CD4-positive, CD25-positive, alpha-beta regulatory T cell (primary cell): ENCODE measurements at regions not wholly inside any gene's neighbourhood (a gene's known extent, or its start where the extent isn't known, plus 50 kb on each side); places are given as distances from the start of the nearest gene placed in this dataset.
"Not testable (repeated sequence)": the region's sequence is repeated elsewhere in the genome, so short reads cannot be mapped to it uniquely, and the experiment has no call there.

Source experiments
- ATAC-seq, 2 donors: fragments of 150-1000 bp; cut with Tn5 transposase; one replicate each; pipeline ENCODE4 v1.10.0; 2021; ENCODE audit warnings: low read depth in 2 of 2, moderate number of reproducible peaks in 2 of 2, moderate library complexity in 1 of 2
- DNase-seq, 3 donors: peaks; one replicate each; pipeline versions ENCODE4 v3.0.0 to v3.0.0-alpha.2; 2012 to 2022; ENCODE audit warnings: mixed read lengths in 1 of 3
- H3K27ac ChIP-seq: one replicate; pipeline ENCODE4 v1.7.0; 2013; ENCODE audit warnings: mild to moderate bottlenecking, low read length; ENCODE audit not compliant: insufficient read depth, poor library complexity, severe bottlenecking
- H3K27me3 ChIP-seq: one replicate; pipeline ENCODE4 v1.7.0; 2013; ENCODE audit warnings: low read length; ENCODE audit not compliant: control insufficient read depth, insufficient read depth
- H3K36me3 ChIP-seq: one replicate; pipeline ENCODE4 v1.7.0; 2013; ENCODE audit warnings: mild to moderate bottlenecking, low read length, moderate library complexity; ENCODE audit not compliant: control insufficient read depth, insufficient read depth
- H3K4me1 ChIP-seq: 2 replicates; pipeline ENCODE4 v1.7.0; 2013; ENCODE audit warnings: mild to moderate bottlenecking, low read length; ENCODE audit not compliant: insufficient read depth, control insufficient read depth, poor library complexity, severe bottlenecking
- H3K4me3 ChIP-seq: one replicate; pipeline ENCODE4 v1.7.0; 2013; ENCODE audit warnings: low read depth, mild to moderate bottlenecking, low read length, moderate library complexity
- H3K9me3 ChIP-seq, 2 experiments: 1 replicate in 1 of 2; 2 replicates in 1 of 2; pipeline ENCODE4 v1.7.0; 2013; ENCODE audit warnings: low read length in 2 of 2, mild to moderate bottlenecking in 1 of 2, moderate library complexity in 1 of 2; ENCODE audit not compliant: control insufficient read depth in 2 of 2
- H3K27ac Mint-ChIP-seq, 3 donors: one replicate each; pipeline ENCODE4 v1.8.0; 2020 to 2022; ENCODE audit warnings: mild to moderate bottlenecking in 3 of 3, mixed read lengths in 3 of 3, moderate library complexity in 2 of 3
- H3K27me3 Mint-ChIP-seq: one replicate; pipeline ENCODE4 v1.8.0; 2022; ENCODE audit warnings: mild to moderate bottlenecking, mixed read lengths
- H3K36me3 Mint-ChIP-seq: one replicate; pipeline ENCODE4 v1.8.0; 2020; ENCODE audit warnings: mixed read lengths
- H3K4me1 Mint-ChIP-seq, 4 donors: one replicate each; pipeline ENCODE4 v1.8.0; 2020 to 2022; ENCODE audit warnings: mixed read lengths in 4 of 4, mild to moderate bottlenecking in 1 of 4
- H3K4me3 Mint-ChIP-seq, 4 donors: one replicate each; pipeline ENCODE4 v1.8.0; 2020 to 2022; ENCODE audit warnings: mild to moderate bottlenecking in 4 of 4, mixed read lengths in 4 of 4, moderate library complexity in 3 of 4
- H3K9me3 Mint-ChIP-seq, 7 donors: one replicate each; pipeline ENCODE4 v1.8.0; 2020 to 2022; ENCODE audit warnings: mixed read lengths in 7 of 7, mild to moderate bottlenecking in 3 of 7, moderate library complexity in 2 of 7

DNA sequence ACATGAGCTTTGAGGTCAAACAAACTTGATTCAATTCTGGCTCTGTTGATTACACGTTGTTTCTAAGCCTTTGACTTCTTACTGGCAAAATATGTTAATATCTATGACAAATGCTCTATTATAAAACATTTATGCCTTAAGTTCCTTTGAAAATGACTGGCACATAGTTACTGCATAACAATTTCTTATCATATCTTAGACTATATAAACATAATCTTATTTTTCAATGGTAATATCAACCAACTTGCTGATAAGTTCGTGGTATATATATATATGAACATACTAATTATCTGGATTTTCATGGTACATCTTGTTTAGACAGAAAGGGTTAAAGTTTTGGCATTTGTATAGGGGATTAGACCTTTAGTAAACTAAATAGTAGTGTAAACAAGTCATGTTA lies 645.6 kb upstream of the ZNF804A start:
- Histone ChIP-seq H3K9me3 (no peaks in the 10 kb centered on the region), H3K27ac (no peak overlapping the region), H3K4me3 (no peak overlapping the region), H3K27me3 (no peaks in the 10 kb centered on the region), H3K4me1 (no peaks in the 10 kb centered on the region), H3K36me3 (no peaks in the 10 kb centered on the region)
- Mint-ChIP-seq H3K27ac (no peak overlapping the region), H3K4me3 (no peak overlapping the region), H3K36me3 (no peaks in the 10 kb centered on the region), H3K9me3 (peaks cover 0 to 9% (median 5%) of the 10 kb centered on the region in 7 donors), H3K4me1 (no peaks in the 10 kb centered on the region), H3K27me3 (no peaks in the 10 kb centered on the region)
- DNase-seq (no peak), ATAC-seq (no peak)

DNA sequence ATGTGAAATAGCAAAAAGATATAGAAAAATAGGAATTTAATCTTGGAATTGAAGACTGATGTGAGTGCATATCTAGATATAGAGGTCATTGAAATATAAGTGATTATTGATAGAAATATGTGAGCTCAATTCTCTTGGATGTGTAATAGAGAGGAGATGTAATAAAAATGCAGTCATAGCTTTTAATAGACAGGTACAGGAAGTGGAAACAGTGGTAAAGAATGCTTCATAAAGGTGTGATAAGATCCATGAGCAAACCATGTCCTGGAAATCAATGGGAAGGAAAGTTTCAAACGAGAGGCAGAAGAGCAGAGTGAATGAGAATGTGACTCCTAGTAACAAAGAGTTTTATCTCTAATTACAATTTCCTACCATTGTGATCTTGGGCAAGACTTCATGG lies 634.7 kb upstream of the ZNF804A start:
- no peaks in the 10 kb centered on the region for H3K4me1 ChIP-seq
- H3K36me3 ChIP-seq, result no peaks in the 10 kb centered on the region
- no peak overlapping the region for H3K4me3 ChIP-seq
- Mint-ChIP-seq H3K36me3 (no peaks in the 10 kb centered on the region), H3K4me3 (no peak overlapping the region), H3K4me1 (no peaks in the 10 kb centered on the region), H3K27me3 (no peaks in the 10 kb centered on the region), H3K27ac (no peak overlapping the region), H3K9me3 (peaks cover 1 to 8% (median 3%) of the 10 kb centered on the region in 7 donors)
- no peak overlapping the region for H3K27ac ChIP-seq
- H3K9me3 ChIP-seq, result no peaks in the 10 kb centered on the region
- H3K27me3 ChIP-seq, result no peaks in the 10 kb centered on the region
- ATAC-seq (no peak), DNase-seq (no peak)

DNA sequence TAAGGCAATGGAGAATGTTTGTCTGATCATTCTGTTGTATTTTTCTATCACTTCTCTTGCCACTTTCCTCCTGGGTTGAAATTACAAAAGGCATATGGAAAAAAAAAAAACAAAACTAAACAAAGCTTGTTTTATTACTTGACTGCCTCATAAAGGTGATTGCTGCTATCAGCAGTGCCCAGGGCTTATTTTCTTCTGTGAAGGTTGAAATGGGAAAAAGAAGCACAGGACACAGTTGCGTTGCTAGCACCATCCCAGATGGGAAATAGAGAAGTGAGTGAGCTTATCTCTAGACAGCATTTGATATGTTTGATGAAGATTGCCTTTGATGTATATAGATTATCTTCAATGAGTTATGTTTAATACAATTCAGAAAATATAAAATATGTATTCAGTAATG lies 633.8 kb upstream of the ZNF804A start:
- no peaks in the 10 kb centered on the region for H3K36me3 Mint-ChIP-seq
- H3K4me3 ChIP-seq, result no peak overlapping the region

DNA sequence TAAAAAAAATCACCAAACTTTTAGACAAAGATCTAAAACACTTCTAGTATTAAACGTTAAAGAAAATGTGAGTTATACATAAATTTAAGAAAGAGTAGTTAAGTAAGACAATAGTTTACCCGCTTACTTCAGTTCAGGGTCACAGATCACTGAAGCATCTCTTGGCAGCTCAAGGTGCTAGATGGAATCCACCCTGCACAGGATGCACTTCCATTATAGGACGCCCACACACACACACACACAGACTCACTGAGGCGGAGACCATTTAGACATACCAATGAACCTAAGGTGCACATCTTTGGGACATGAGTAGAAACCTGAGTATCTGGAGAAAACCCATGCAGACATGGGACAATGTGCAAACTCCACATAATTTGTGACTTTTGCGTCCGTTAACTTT lies 630.6 kb upstream of the ZNF804A start:
- no peak overlapping the region for H3K27ac Mint-ChIP-seq
- no peak overlapping the region for H3K4me3 Mint-ChIP-seq
- Histone ChIP-seq H3K4me1 (no peaks in the 10 kb centered on the region), H3K36me3 (no peaks in the 10 kb centered on the region), H3K27me3 (no peaks in the 10 kb centered on the region), H3K4me3 (no peak overlapping the region), H3K27ac (no peak overlapping the region), H3K9me3 (no peaks in the 10 kb centered on the region)
- H3K27me3 Mint-ChIP-seq, result no peaks in the 10 kb centered on the region
- H3K36me3 Mint-ChIP-seq, result no peaks in the 10 kb centered on the region
- no peaks in the 10 kb centered on the region for H3K4me1 Mint-ChIP-seq
- peaks cover 0 to 13% (median 5%) of the 10 kb centered on the region in 7 donors for H3K9me3 Mint-ChIP-seq
- ATAC-seq, result no peak
- DNase-seq, result no peak

More for the DNA sequence above, 633.8 kb upstream of the ZNF804A start:
- Mint-ChIP-seq H3K27ac (no peak overlapping the region), H3K4me3 (no peak overlapping the region), H3K27me3 (no peaks in the 10 kb centered on the region), H3K9me3 (peaks cover 0 to 8% (median 5%) of the 10 kb centered on the region in 7 donors), H3K4me1 (no peaks in the 10 kb centered on the region)
- no peaks in the 10 kb centered on the region for H3K36me3 ChIP-seq
- H3K27ac ChIP-seq, result no peak overlapping the region
- no peaks in the 10 kb centered on the region for H3K9me3 ChIP-seq
- DNase-seq (no peak), ATAC-seq (no peak)
- H3K4me1 ChIP-seq, result no peaks in the 10 kb centered on the region
- H3K27me3 ChIP-seq, result no peaks in the 10 kb centered on the region

DNA sequence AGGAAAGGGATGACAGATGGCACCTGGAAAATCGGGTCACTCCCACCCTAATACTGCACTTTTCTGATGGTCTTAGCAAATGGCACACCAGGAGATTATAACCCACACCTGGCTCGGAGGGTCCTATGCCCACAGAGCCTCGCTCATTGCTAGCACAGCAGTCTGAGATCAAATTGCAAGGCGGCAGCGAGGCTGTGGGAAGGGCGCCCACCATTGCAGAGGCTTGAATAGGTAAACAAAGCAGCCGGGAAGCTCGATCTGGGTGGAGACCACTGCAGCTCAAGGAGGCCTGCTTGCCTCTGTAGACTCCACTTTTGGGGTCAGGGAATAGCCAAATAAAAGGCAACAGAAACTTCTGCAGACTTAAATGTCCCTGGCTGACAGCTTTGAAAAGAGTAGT lies 622.7 kb upstream of the ZNF804A start:
- not testable (repeated sequence) for H3K4me1 ChIP-seq, H3K4me3 Mint-ChIP-seq, ATAC-seq, H3K27ac ChIP-seq, H3K27me3 ChIP-seq, H3K36me3 Mint-ChIP-seq, H3K4me1 Mint-ChIP-seq, H3K4me3 ChIP-seq, H3K36me3 ChIP-seq, H3K27me3 Mint-ChIP-seq, H3K27ac Mint-ChIP-seq, H3K9me3 ChIP-seq, DNase-seq
- peaks cover 0 to 26% (median 12%) of the 10 kb centered on the region in 7 donors for H3K9me3 Mint-ChIP-seq

DNA sequence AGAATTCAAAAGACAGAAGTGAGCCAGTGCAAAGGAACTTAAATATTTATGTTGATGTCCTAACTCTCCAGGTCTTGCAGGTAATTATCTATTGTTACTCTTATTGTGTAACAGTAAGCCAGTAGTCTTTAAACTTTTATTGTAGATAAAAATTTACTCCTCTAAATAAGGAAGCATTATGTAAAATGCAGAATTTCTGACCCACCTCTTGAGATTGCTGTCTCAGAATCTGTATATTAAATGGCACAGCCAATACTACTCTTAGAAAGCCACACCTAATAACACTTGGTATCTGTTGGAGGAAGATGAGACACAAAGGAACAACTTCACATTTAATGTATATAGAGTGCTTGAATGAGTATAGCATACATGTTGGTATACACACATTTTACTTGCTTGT lies 613.5 kb upstream of the ZNF804A start:
- no peak overlapping the region for H3K4me3 Mint-ChIP-seq
- no peak overlapping the region for H3K27ac Mint-ChIP-seq
- H3K4me1 Mint-ChIP-seq, result no peaks in the 10 kb centered on the region
- Histone ChIP-seq H3K4me3 (no peak overlapping the region), H3K4me1 (no peaks in the 10 kb centered on the region), H3K36me3 (no peaks in the 10 kb centered on the region), H3K27ac (no peak overlapping the region), H3K9me3 (no peaks in the 10 kb centered on the region), H3K27me3 (no peaks in the 10 kb centered on the region)
- H3K36me3 Mint-ChIP-seq, result no peaks in the 10 kb centered on the region
- no peaks in the 10 kb centered on the region for H3K27me3 Mint-ChIP-seq
- ATAC-seq (no peak), DNase-seq (no peak)
- H3K9me3 Mint-ChIP-seq, result peaks cover 0 to 11% (median 7%) of the 10 kb centered on the region in 7 donors

DNA sequence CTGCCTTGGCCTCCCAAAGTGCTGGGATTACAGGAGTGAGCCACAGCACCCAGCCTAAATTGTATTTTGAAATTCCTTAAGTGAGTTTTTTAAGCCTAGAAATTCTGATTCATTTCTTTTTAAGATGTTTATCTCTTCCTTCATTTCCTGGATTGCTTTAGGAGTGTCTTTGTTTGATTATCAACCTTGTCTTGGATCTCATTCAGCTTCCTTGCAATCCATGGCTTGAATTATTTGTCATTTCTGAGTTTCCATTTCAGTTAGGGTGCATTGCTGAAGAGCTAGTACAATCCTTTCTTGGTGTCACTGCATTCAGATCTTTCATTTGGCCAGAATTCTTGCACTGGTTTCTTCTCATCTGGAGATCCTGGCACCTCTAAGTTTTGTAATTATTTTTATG lies 606.4 kb upstream of the ZNF804A start:
- Histone ChIP-seq H3K9me3 (peaks cover 0 to 5% of the 10 kb centered on the region in 2 experiments), H3K27me3 (no peaks in the 10 kb centered on the region), H3K36me3 (no peaks in the 10 kb centered on the region), H3K4me1 (no peaks in the 10 kb centered on the region), H3K4me3 (no peak overlapping the region), H3K27ac (no peak overlapping the region)
- ATAC-seq (no peak), DNase-seq (no peak)
- Mint-ChIP-seq H3K4me3 (no peak overlapping the region), H3K27me3 (no peaks in the 10 kb centered on the region), H3K4me1 (no peaks in the 10 kb centered on the region), H3K36me3 (no peaks in the 10 kb centered on the region), H3K9me3 (peaks cover 3 to 29% (median 7%) of the 10 kb centered on the region in 7 donors), H3K27ac (no peak overlapping the region)

DNA sequence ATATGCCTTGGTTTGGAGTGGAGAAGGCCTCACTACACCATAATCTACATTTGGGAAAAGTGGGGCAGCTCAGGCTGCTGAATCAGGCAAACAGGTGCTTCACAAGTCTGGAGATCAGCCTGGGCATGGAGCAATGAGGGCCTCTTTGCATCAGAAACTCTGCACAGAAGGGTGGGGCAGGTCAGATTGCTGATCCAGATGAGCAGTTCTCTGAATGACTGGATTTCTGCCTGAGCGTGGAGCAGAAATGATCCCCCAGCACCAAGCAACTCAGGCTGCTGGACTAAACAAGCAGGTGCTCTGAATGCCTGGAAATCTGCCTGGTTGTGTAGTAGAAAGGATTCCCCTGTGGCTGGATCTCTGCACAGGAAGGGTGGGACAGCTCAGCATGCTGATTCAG lies 605.3 kb upstream of the ZNF804A start:
- no peaks in the 10 kb centered on the region for H3K27me3 Mint-ChIP-seq
- H3K9me3 Mint-ChIP-seq, result peaks cover 3 to 29% (median 8%) of the 10 kb centered on the region in 7 donors
- H3K4me1 Mint-ChIP-seq, result no peaks in the 10 kb centered on the region
- Histone ChIP-seq H3K9me3 (peaks cover 5 to 6% of the 10 kb centered on the region in 2 experiments), H3K27me3 (no peaks in the 10 kb centered on the region), H3K27ac (no peak overlapping the region), H3K4me1 (no peaks in the 10 kb centered on the region), H3K4me3 (no peak overlapping the region), H3K36me3 (no peaks in the 10 kb centered on the region)
- H3K36me3 Mint-ChIP-seq, result no peaks in the 10 kb centered on the region
- no peak overlapping the region for H3K4me3 Mint-ChIP-seq
- no peak for DNase-seq
- H3K27ac Mint-ChIP-seq, result no peak overlapping the region
- no peak for ATAC-seq
